H1 (cell line): ENCODE measurements at regions not wholly inside any gene's neighbourhood (a gene's known extent, or its start where the extent isn't known, plus 50 kb on each side); places are given as distances from the start of the nearest gene placed in this dataset.

Experiments used
- CTCF ChIA-PET: fragments of 300-600 bp; sonication (Branson Sonifier 250); formaldehyde crosslinking; loops from one replicate; lab custom pipeline; 2021; ENCODE audit not compliant: partially characterized antibody; lab: Charles Lee
- POLR2A ChIA-PET: fragments of 300-600 bp; sonication (Branson Sonifier 250); formaldehyde crosslinking; loops from one replicate; lab custom pipeline; 2021; ENCODE audit warnings: inconsistent platforms; ENCODE audit not compliant: partially characterized antibody; lab: Charles Lee
- DNase-seq, 2 experiments: peaks; one replicate each; pipeline versions ENCODE4 v3.0.0 to v3.0.0-alpha.2; 2010 to 2022; ENCODE audit warnings: low spot score in 2 of 2, low read depth in 1 of 2, mixed read lengths in 1 of 2
- FAIRE-seq: peaks from 2 replicates; lab custom pipeline; 2011; peaks lifted over from hg19 to GRCh38; lab: Jason Lieb, UNC
- H2AFZ ChIP-seq: 2 replicates; pipeline ENCODE4 v1.8.1; 2012; ENCODE audit warnings: low read length, inconsistent platforms
- H2AK5ac ChIP-seq: 2 replicates; pipeline ENCODE4 v1.6.1; 2013; ENCODE audit warnings: low read depth, low read length
- H2BK120ac ChIP-seq: replicated peaks from 2 replicates; pipeline ENCODE3; 2013; ENCODE audit warnings: low read depth, low read length, inconsistent platforms
- H2BK12ac ChIP-seq: 2 replicates; pipeline ENCODE4 v1.6.1; 2013; ENCODE audit warnings: low read depth, low read length
- H2BK15ac ChIP-seq: 2 replicates; pipeline ENCODE4 v1.6.1; 2013; ENCODE audit warnings: low read length
- H2BK20ac ChIP-seq: 2 replicates; pipeline ENCODE4 v1.6.1; 2013; ENCODE audit warnings: low read length
- H2BK5ac ChIP-seq: 2 replicates; pipeline ENCODE4 v1.6.1; 2013; ENCODE audit warnings: low read depth, low read length
- H3K14ac ChIP-seq: 2 replicates; pipeline ENCODE4 v1.6.1; 2013; ENCODE audit warnings: inconsistent platforms; ENCODE audit not compliant: insufficient read length
- H3K18ac ChIP-seq: 2 replicates; pipeline ENCODE4 v1.6.1; 2013; ENCODE audit warnings: low read length; ENCODE audit errors: extremely low read depth
- H3K23ac ChIP-seq: 2 replicates; pipeline ENCODE4 v1.6.1; 2013; ENCODE audit warnings: inconsistent platforms; ENCODE audit not compliant: insufficient read length
- H3K23me2 ChIP-seq: 2 replicates; pipeline ENCODE4 v1.6.1; 2013; ENCODE audit warnings: low read depth, low read length
- H3K27ac ChIP-seq: 2 replicates; pipeline ENCODE4 v1.6.1; 2011; ENCODE audit warnings: low read depth, low read length, inconsistent platforms
- H3K27me3 ChIP-seq, 4 experiments: replicated peaks in 1 of 4; 1 replicate in 1 of 4; 2 replicates in 3 of 4; pipeline versions ENCODE4 v1.6.1 to v1.8.1; 2011 to 2013; ENCODE audit warnings: low read length in 3 of 4, mild to moderate bottlenecking in 3 of 4, inconsistent platforms in 2 of 4, mixed read lengths in 2 of 4, moderate library complexity in 1 of 4; ENCODE audit not compliant: control insufficient read depth in 3 of 4, insufficient read depth in 3 of 4; ENCODE audit errors: extremely low read depth in 1 of 4
- H3K36me3 ChIP-seq, 4 experiments: 2 replicates each; pipeline versions ENCODE4 v1.6.1 to v1.8.1; 2011 to 2013; ENCODE audit warnings: mild to moderate bottlenecking in 4 of 4, low read length in 3 of 4, moderate library complexity in 2 of 4, control low read depth in 1 of 4, inconsistent platforms in 1 of 4; ENCODE audit not compliant: insufficient read depth in 4 of 4, control insufficient read depth in 2 of 4
- H3K4ac ChIP-seq: replicated peaks from 2 replicates; pipeline ENCODE3; 2013; ENCODE audit warnings: low read length, low read depth, mixed read lengths, inconsistent platforms; ENCODE audit not compliant: insufficient read length
- H3K4me1 ChIP-seq, 4 experiments: replicated peaks in 1 of 4; 1 replicate in 1 of 4; 2 replicates in 3 of 4; pipeline versions ENCODE4 v1.6.1 to v1.8.1; 2011 to 2013; ENCODE audit warnings: low read length in 3 of 4, inconsistent platforms in 2 of 4, mixed read lengths in 1 of 4; ENCODE audit not compliant: insufficient read depth in 4 of 4, control insufficient read depth in 3 of 4
- H3K4me2 ChIP-seq, 2 experiments: 2 replicates each; pipeline versions ENCODE4 v1.6.1 to v1.8.1; 2011 to 2013; ENCODE audit warnings: low read depth in 2 of 2, low read length in 2 of 2, control low read depth in 1 of 2, inconsistent platforms in 1 of 2, mild to moderate bottlenecking in 1 of 2; ENCODE audit not compliant: insufficient read depth in 1 of 2
- H3K4me3 ChIP-seq, 4 experiments: fragments of 200-600, 300-600 bp in 1 of 4; sonication (generic), shearing (Covaris generic), sonication (Bioruptor Twin) in 1 of 4; 2 replicates each; pipeline versions ENCODE4 v1.5.1 to v1.8.1; 2011 to 2016; ENCODE audit warnings: low read length in 4 of 4, low read depth in 3 of 4, control low read depth in 2 of 4, inconsistent platforms in 2 of 4, mild to moderate bottlenecking in 2 of 4, mixed read lengths in 1 of 4, moderate library complexity in 1 of 4; ENCODE audit not compliant: insufficient read depth in 2 of 4; ENCODE audit errors: extremely low read depth in 1 of 4
- H3K56ac ChIP-seq: replicated peaks from 2 replicates; pipeline ENCODE3; 2013; ENCODE audit warnings: low read depth, mild to moderate bottlenecking, mixed read lengths, low read length, inconsistent platforms; ENCODE audit not compliant: insufficient read length
- H3K79me1 ChIP-seq: 2 replicates; pipeline ENCODE4 v1.6.1; 2013; ENCODE audit warnings: low read depth, low read length, control low read depth
- H3K79me2 ChIP-seq, 2 experiments: 2 replicates each; pipeline versions ENCODE4 v1.6.1 to v1.8.1; 2012 to 2013; ENCODE audit warnings: low read length in 2 of 2, mild to moderate bottlenecking in 2 of 2, inconsistent platforms in 1 of 2; ENCODE audit not compliant: insufficient read depth in 2 of 2, control insufficient read depth in 1 of 2
- H3K9ac ChIP-seq, 4 experiments: replicated peaks in 1 of 4; 1 replicate in 1 of 4; 2 replicates in 3 of 4; pipeline versions ENCODE4 v1.6.1 to v1.8.1; 2011 to 2013; ENCODE audit warnings: low read depth in 3 of 4, low read length in 3 of 4, control low read depth in 2 of 4, mild to moderate bottlenecking in 2 of 4, moderate library complexity in 2 of 4, inconsistent platforms in 1 of 4; ENCODE audit errors: extremely low read depth in 1 of 4
- H3K9me3 ChIP-seq, 2 experiments: 2 replicates each; pipeline versions ENCODE4 v1.6.1 to v1.8.1; 2012 to 2013; ENCODE audit warnings: mild to moderate bottlenecking in 2 of 2, moderate library complexity in 2 of 2, control low read depth in 1 of 2, inconsistent platforms in 1 of 2, low read depth in 1 of 2, low read length in 1 of 2, mixed read lengths in 1 of 2; ENCODE audit not compliant: insufficient read depth in 2 of 2
- H4K20me1 ChIP-seq, 2 experiments: replicated peaks in 1 of 2; 2 replicates each; pipeline versions ENCODE3 to v1.8.1; 2011 to 2013; ENCODE audit warnings: inconsistent platforms in 2 of 2, low read length in 2 of 2, mild to moderate bottlenecking in 1 of 2; ENCODE audit not compliant: insufficient read depth in 2 of 2, control insufficient read depth in 1 of 2
- H4K5ac ChIP-seq: 2 replicates; pipeline ENCODE4 v1.6.1; 2013; ENCODE audit warnings: low read length, low read depth, mixed read lengths, inconsistent platforms; ENCODE audit not compliant: insufficient read length
- H4K8ac ChIP-seq: 2 replicates; pipeline ENCODE4 v1.8.0; 2013; ENCODE audit warnings: mild to moderate bottlenecking, moderate library complexity, low read length, inconsistent platforms; ENCODE audit not compliant: insufficient read depth; ENCODE audit errors: extremely low read depth
- H4K91ac ChIP-seq: replicated peaks from 2 replicates; pipeline ENCODE3; 2013; ENCODE audit warnings: low read length, mixed read lengths, inconsistent platforms; ENCODE audit not compliant: insufficient read length
- POLR2A ChIP-seq, 2 experiments: IDR thresholded peaks; 1 replicate in 1 of 2; 2 replicates in 1 of 2; pipeline ENCODE4 v1.6.1; 2011; ENCODE audit warnings: low read depth in 2 of 2, low read length in 2 of 2, mild to moderate bottlenecking in 2 of 2; ENCODE audit errors: control extremely low read depth in 1 of 2
- YY1 ChIP-seq: IDR thresholded peaks from 2 replicates; pipeline ENCODE4 v1.6.1; 2011; ENCODE audit warnings: low read depth, mild to moderate bottlenecking, low read length
- WGBS, 2 experiments: shearing (Covaris generic) in 1 of 2; methylation state at CpG; one replicate each; pipeline versions ENCODE4 v1.1.6 to v1.1.7; 2013 to 2015; ENCODE audit warnings: low lambda C conversion rate in 2 of 2, mixed read lengths in 2 of 2, inconsistent platforms in 1 of 2, low coverage in 1 of 2, missing lambda C conversion rate in 1 of 2; ENCODE audit not compliant: insufficient replicate concordance in 2 of 2, insufficient coverage in 1 of 2, insufficient read length in 1 of 2; ENCODE audit errors: extremely low coverage in 1 of 2, missing lambda C conversion rate in 1 of 2; 5-methylcytosine and 5-hydroxymethylcytosine counted together

- Histone ChIP-seq H3K9ac (no peak overlapping the region), H3K14ac (no peak overlapping the region), H4K5ac (no peak overlapping the region), H3K18ac (no peak overlapping the region), H3K23me2 (no peaks in the 10 kb centered on the region), H3K79me1 (no peaks in the 10 kb centered on the region), H2AK5ac (no peak overlapping the region), H4K8ac (no peak overlapping the region), H3K9me3 (no peaks in the 10 kb centered on the region), H3K4ac (no peak overlapping the region), H4K91ac (no peak overlapping the region), H3K23ac (no peak overlapping the region), H2BK120ac (no peak overlapping the region), H2BK15ac (no peak overlapping the region), H4K20me1 (no peaks in the 10 kb centered on the region), H3K56ac (no peak overlapping the region), H3K27ac (no peak overlapping the region), H2BK5ac (no peak overlapping the region), H3K79me2 (no peaks in the 10 kb centered on the region), H3K4me3 (no peak overlapping the region), H3K27me3 (no peaks in the 10 kb centered on the region), H2BK20ac (no peak overlapping the region), H3K4me1 (no peaks in the 10 kb centered on the region; a peak in 1 of 7 replicates), H2BK12ac (no peak overlapping the region), H3K4me2 (no peak overlapping the region), H3K36me3 (no peaks in the 10 kb centered on the region), H2AFZ (no peak overlapping the region)
- ChIA-PET POLR2A (no interaction called here), CTCF (interaction anchor here (0.6 kb wide), 1 partner anchor 9 kb away, joined by 3 read pairs; no protein-coding TSS in a partner anchor)
- TF ChIP-seq YY1 (no peak), POLR2A (IDR thresholded peaks at IDR 0.05; ENCODE audit: control extremely low read depth in 1 of 2, low read depth in 2 of 2, low read length in 2 of 2) (no peak)
- 70% methylated on average over 4 of the region's 4 CpGs; no CpG with 5 or more reads in 1 of the 2 experiments for WGBS, 2 experiments
- no peak for DNase-seq
- FAIRE-seq, result no peak
These were observed 241.4 kb downstream of the DRD1 start for GRCh38 chr5:175202463-175203068.
